WERI-Rb-1 (cell line): ENCODE measurements at regions not wholly inside any gene's neighbourhood (a gene's known extent, or its start where the extent isn't known, plus 50 kb on each side); places are given as distances from the start of the nearest gene placed in this dataset.

Experiments used
- DNase-seq: peaks from one replicate; pipeline ENCODE4 v3.0.0-alpha.2; 2020
- H3K27ac ChIP-seq: fragments of 250-450 bp; sonication (Bioruptor Pico); 2 replicates; pipeline ENCODE4 v1.5.1; 2020; ENCODE audit warnings: mild to moderate bottlenecking, moderate library complexity
- H3K27me3 ChIP-seq: fragments of 250-450 bp; sonication (Bioruptor Pico); 2 replicates; pipeline ENCODE4 v1.5.1; 2021; ENCODE audit warnings: mild to moderate bottlenecking, low read depth, moderate library complexity; ENCODE audit not compliant: insufficient read depth, severe bottlenecking
- H3K36me3 ChIP-seq: fragments of 250-450 bp; sonication (Bioruptor Pico); 2 replicates; pipeline ENCODE4 v1.5.1; 2020; ENCODE audit warnings: mild to moderate bottlenecking, moderate library complexity
- H3K4me3 ChIP-seq: 2 replicates; pipeline ENCODE4 v1.5.1; 2011; ENCODE audit warnings: low read depth, mild to moderate bottlenecking, control low read depth, low read length
- H3K9me3 ChIP-seq: fragments of 250-450 bp; sonication (Bioruptor Pico); 2 replicates; pipeline ENCODE4 v1.5.1; 2021; ENCODE audit warnings: mild to moderate bottlenecking, moderate library complexity; ENCODE audit not compliant: severe bottlenecking
- CTCF ChIP-seq: IDR thresholded peaks from 2 replicates; pipeline ENCODE4 v1.5.1; 2011; ENCODE audit warnings: low read depth, mild to moderate bottlenecking, control low read depth, inconsistent platforms, low read length

DNA sequence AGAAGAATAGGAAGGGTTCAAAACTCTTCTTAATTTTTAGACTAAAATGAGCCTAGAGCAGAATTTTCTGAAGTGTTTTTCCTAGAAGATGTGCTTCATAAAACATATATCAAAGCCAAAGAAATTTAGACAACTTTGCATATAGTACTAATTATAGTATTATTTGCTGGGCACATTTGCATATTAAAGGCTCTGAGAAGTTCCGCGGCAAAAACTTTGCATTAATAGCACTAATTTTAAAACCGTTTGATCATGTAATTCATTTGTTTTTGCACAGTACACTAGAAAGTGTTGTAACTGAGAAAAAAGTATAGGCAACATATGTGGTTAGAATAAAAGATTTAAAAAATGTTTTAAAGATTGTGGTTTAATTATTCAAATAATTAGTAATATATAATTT lies 412.0 kb upstream of the NR2F2 start:
- Histone ChIP-seq H3K4me3 (no peak overlapping the region), H3K27me3 (peaks cover 4% of the 10 kb centered on the region), H3K36me3 (no peaks in the 10 kb centered on the region), H3K27ac (no peak overlapping the region), H3K9me3 (no peaks in the 10 kb centered on the region)
- DNase-seq: no peak
- no peak for TF ChIP-seq CTCF

GRCh38 chr15:95919460-95919859 lies 411.0 kb upstream of the NR2F2 start:
- Histone ChIP-seq H3K4me3 (no peak overlapping the region), H3K36me3 (no peaks in the 10 kb centered on the region), H3K27me3 (peaks cover 4% of the 10 kb centered on the region), H3K27ac (no peak overlapping the region), H3K9me3 (no peaks in the 10 kb centered on the region)
- no peak for DNase-seq
- TF ChIP-seq CTCF: no peak

DNA sequence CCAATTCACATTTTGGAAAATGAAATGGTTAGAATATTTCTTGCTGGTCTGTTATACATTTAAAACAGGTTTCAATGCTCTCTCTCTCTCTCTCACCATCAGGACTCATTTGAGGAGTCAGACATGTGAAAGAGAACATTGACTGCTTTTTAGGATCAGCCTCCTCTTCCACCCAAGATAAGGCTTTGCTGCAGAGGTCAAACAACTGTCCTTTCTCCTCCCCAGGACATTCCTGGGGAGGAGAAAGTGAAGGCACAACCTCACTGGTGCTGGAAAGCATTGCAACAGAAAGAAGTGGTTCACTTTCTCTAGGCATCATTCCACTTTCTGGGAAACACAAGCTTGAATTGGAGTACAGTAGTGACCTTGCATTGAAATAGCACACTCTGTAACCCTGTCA lies 409.1 kb upstream of the NR2F2 start:
- TF ChIP-seq CTCF: no peak
- H3K27ac ChIP-seq: no peak overlapping the region
- H3K4me3 ChIP-seq: no peak overlapping the region
- no peaks in the 10 kb centered on the region for H3K9me3 ChIP-seq
- H3K36me3 ChIP-seq: no peaks in the 10 kb centered on the region
- H3K27me3 ChIP-seq: peaks cover 4% of the 10 kb centered on the region
- no peak for DNase-seq

GRCh38 chr15:95922431-95922830 lies 408.1 kb upstream of the NR2F2 start:
- Histone ChIP-seq H3K27me3 (no peaks in the 10 kb centered on the region), H3K9me3 (no peaks in the 10 kb centered on the region), H3K27ac (no peak overlapping the region), H3K4me3 (no peak overlapping the region), H3K36me3 (no peaks in the 10 kb centered on the region)
- DNase-seq: no peak
- no peak for TF ChIP-seq CTCF

DNA sequence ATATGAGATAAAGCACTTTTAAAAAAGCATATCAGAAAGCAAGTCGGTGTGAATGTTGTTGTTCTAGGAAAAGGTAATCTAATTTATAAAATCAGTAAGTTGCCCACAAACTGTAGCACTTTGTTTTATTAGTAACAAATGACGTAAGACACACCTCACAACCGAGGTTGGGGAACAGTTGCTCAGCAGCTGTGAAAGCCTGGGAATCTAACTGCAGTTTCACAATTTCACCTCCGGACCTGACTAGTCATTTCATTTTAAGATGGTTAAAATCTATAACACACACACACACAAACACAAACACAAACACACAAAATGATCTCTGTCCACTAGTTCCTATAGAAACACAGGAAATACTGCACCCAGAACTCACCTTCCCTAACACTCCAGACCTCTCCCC lies 406.7 kb upstream of the NR2F2 start:
- no peak overlapping the region for H3K27ac ChIP-seq

More for the DNA sequence above, 406.7 kb upstream of the NR2F2 start:
- no peak overlapping the region for H3K4me3 ChIP-seq
- H3K27me3 ChIP-seq: peaks cover 5% of the 10 kb centered on the region
- H3K36me3 ChIP-seq: no peaks in the 10 kb centered on the region
- TF ChIP-seq CTCF: no peak
- DNase-seq: no peak
- H3K9me3 ChIP-seq: no peaks in the 10 kb centered on the region
